ENCODE measurements at regions not wholly inside any gene's neighbourhood (a gene's known extent, or its start where the extent isn't known, plus 50 kb on each side); places are given as distances from the start of the nearest gene placed in this dataset.

DNA sequence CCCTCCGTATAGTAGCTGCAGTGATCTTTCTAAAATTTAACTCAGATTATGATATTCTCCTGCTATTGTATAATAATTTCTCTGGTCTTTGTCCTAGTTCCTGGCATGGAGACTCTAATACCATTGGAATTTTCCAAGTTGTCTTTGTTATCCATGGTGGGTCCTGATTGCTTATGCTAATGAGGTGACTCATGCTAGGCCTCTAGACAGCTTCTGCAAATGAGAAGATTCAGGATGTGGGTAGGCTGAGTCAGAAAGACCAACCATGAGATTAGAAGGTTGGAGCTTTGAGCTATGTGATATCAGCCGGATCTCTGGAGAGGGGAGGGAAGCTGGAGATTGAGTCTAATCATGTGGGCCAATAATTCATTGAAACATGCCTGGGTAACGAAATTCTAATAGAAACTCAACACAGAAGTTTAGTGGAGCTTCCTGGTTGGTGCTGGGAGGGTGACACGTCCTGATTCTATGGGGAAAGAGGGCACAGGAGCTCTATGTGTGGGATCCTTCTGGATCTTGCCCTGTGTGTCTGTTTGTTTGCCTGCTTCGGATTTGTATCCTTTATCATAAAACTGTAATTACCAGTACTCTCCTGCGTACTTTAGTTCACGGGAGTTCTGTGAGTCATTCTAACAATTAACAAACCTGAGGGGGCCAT lies 73.2 kb upstream of the CNIH3 start:
- no peak for TF ChIP-seq EZH2 (IDR thresholded peaks at IDR 0.05; ENCODE audit: insufficient read depth, low read length)
- TF ChIP-seq, protein P1, sequence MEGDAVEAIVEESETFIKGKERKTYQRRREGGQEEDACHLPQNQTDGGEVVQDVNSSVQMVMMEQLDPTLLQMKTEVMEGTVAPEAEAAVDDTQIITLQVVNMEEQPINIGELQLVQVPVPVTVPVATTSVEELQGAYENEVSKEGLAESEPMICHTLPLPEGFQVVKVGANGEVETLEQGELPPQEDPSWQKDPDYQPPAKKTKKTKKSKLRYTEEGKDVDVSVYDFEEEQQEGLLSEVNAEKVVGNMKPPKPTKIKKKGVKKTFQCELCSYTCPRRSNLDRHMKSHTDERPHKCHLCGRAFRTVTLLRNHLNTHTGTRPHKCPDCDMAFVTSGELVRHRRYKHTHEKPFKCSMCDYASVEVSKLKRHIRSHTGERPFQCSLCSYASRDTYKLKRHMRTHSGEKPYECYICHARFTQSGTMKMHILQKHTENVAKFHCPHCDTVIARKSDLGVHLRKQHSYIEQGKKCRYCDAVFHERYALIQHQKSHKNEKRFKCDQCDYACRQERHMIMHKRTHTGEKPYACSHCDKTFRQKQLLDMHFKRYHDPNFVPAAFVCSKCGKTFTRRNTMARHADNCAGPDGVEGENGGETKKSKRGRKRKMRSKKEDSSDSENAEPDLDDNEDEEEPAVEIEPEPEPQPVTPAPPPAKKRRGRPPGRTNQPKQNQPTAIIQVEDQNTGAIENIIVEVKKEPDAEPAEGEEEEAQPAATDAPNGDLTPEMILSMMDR (IDR thresholded peaks at IDR 0.05; ENCODE audit: insufficient read depth, low read depth, low read length), result no peak

Data from astrocyte (in vitro differentiated cells and primary cell).